SK-N-SH (cell line): ENCODE measurements at regions not wholly inside any gene's neighbourhood (a gene's known extent, or its start where the extent isn't known, plus 50 kb on each side); places are given as distances from the start of the nearest gene placed in this dataset.

ENCODE experiments used
- CTCF ChIA-PET: fragments of 300-600, 350-600 bp; formaldehyde crosslinking; extraction: SDS; loops from one replicate; lab custom pipeline; 2021; lab: Yijun Ruan, JAX
- POLR2A ChIA-PET: fragments of 350-600 bp; sonication (Branson Sonifier 250); formaldehyde crosslinking; extraction: SDS; loops from one replicate; lab custom pipeline; 2020; ENCODE audit warnings: antibody characterized with exemption, inconsistent platforms; lab: Yijun Ruan, JAX
- DNase-seq: peaks from one replicate; pipeline ENCODE4 v3.0.0; 2012
- H2AFZ ChIP-seq: fragments of 200-600 bp; sonication (generic); 2 replicates; pipeline ENCODE4 v1.8.1; 2016; ENCODE audit warnings: antibody characterized with exemption, mild to moderate bottlenecking, low read depth
- H3F3A ChIP-seq: fragments of 200-600 bp; sonication (generic); replicated peaks from 2 replicates; pipeline ENCODE3; 2016; ENCODE audit warnings: antibody characterized with exemption, mild to moderate bottlenecking; ENCODE audit not compliant: insufficient read depth
- H3K27ac ChIP-seq, 2 experiments: fragments of 200-500 bp in 1 of 2; fragments of 200-600 bp in 1 of 2; sonication (Bioruptor generic) in 1 of 2; sonication (generic), shearing (Covaris generic) in 1 of 2; 2 replicates each; pipeline versions ENCODE4 v1.5.1 to v1.6.1; 2014 to 2016; ENCODE audit warnings: low read depth in 2 of 2, inconsistent platforms in 1 of 2, low read length in 1 of 2, mild to moderate bottlenecking in 1 of 2, mixed read lengths in 1 of 2
- H3K27me3 ChIP-seq: fragments of 200-600 bp; sonication (generic), shearing (Covaris generic); 2 replicates; pipeline ENCODE4 v1.6.1; 2016; ENCODE audit warnings: mixed run types; ENCODE audit not compliant: insufficient read depth
- H3K36me3 ChIP-seq, 2 experiments: fragments of 200-500 bp in 1 of 2; fragments of 200-600 bp in 1 of 2; sonication (Bioruptor generic) in 1 of 2; sonication (generic) in 1 of 2; replicated peaks in 1 of 2; 2 replicates each; pipeline versions ENCODE3 to v1.5.1; 2014 to 2016; ENCODE audit warnings: low read length in 1 of 2, mild to moderate bottlenecking in 1 of 2; ENCODE audit not compliant: insufficient read depth in 2 of 2, control insufficient read depth in 1 of 2
- H3K4me1 ChIP-seq, 2 experiments: fragments of 200-500 bp in 1 of 2; fragments of 200-600 bp in 1 of 2; sonication (Bioruptor generic) in 1 of 2; sonication (generic), shearing (Covaris generic) in 1 of 2; 2 replicates each; pipeline versions ENCODE4 v1.5.1 to v1.6.1; 2014 to 2016; ENCODE audit warnings: low read depth in 1 of 2, low read length in 1 of 2, mixed run types in 1 of 2; ENCODE audit not compliant: insufficient read depth in 2 of 2, control insufficient read depth in 1 of 2
- H3K4me2 ChIP-seq: fragments of 200-600 bp; sonication (generic), shearing (Covaris generic); 2 replicates; pipeline ENCODE4 v1.6.1; 2017; ENCODE audit warnings: mixed run types
- H3K4me3 ChIP-seq, 2 experiments: fragments of 200-500 bp in 1 of 2; fragments of 200-600 bp in 1 of 2; sonication (Bioruptor generic) in 1 of 2; sonication (generic), shearing (Covaris generic) in 1 of 2; 2 replicates each; pipeline versions ENCODE4 v1.5.1 to v1.8.1; 2014 to 2016; ENCODE audit warnings: low read depth in 2 of 2, inconsistent platforms in 1 of 2, low read length in 1 of 2, mild to moderate bottlenecking in 1 of 2, mixed read lengths in 1 of 2, moderate library complexity in 1 of 2
- H3K79me2 ChIP-seq: fragments of 200-600 bp; sonication (generic); 2 replicates; pipeline ENCODE4 v1.8.1; 2017; ENCODE audit warnings: mild to moderate bottlenecking; ENCODE audit not compliant: insufficient read depth
- H3K9ac ChIP-seq: fragments of 200-600 bp; sonication (generic); 2 replicates; pipeline ENCODE4 v1.6.1; 2017; ENCODE audit warnings: mixed run types
- H3K9me2 ChIP-seq: fragments of 200-600 bp; sonication (generic); 2 replicates; pipeline ENCODE4 v1.6.1; 2017; ENCODE audit warnings: mixed run types
- H3K9me3 ChIP-seq: fragments of 200-600 bp; sonication (generic); 2 replicates; pipeline ENCODE4 v1.6.1; 2017; ENCODE audit warnings: mixed run types, mild to moderate bottlenecking, moderate library complexity
- H4K20me1 ChIP-seq: fragments of 200-600 bp; sonication (generic); 2 replicates; pipeline ENCODE4 v1.6.1; 2017; ENCODE audit warnings: mild to moderate bottlenecking, mixed run types; ENCODE audit not compliant: insufficient read depth
- CHD2 ChIP-seq: fragments of 150-350 bp; IDR thresholded peaks from 2 replicates; pipeline ENCODE4 v1.6.1; 2018; ENCODE audit warnings: low read length; ENCODE audit not compliant: partially characterized antibody
- ELF1 ChIP-seq: IDR thresholded peaks from 2 replicates; pipeline ENCODE4 v1.4.0; 2012
- FOSL2 ChIP-seq: IDR thresholded peaks from 2 replicates; pipeline ENCODE4 v1.4.0; 2012; ENCODE audit warnings: low read depth, mild to moderate bottlenecking, moderate library complexity, borderline replicate concordance
- GABPA ChIP-seq: IDR thresholded peaks from 2 replicates; pipeline ENCODE4 v1.4.0; 2012; ENCODE audit warnings: low read depth, mild to moderate bottlenecking
- GATA2 ChIP-seq: sonication (generic); formaldehyde crosslinking; IDR thresholded peaks from 2 replicates; pipeline ENCODE4 v1.5.0; 2020; ENCODE audit warnings: mild to moderate bottlenecking, missing genetic modification reagents
- JUND ChIP-seq: IDR thresholded peaks from 2 replicates; pipeline ENCODE4 v1.4.0; 2012
- NFIC ChIP-seq: IDR thresholded peaks from 2 replicates; pipeline ENCODE4 v1.4.0; 2012; ENCODE audit warnings: borderline replicate concordance
- NRF1 ChIP-seq: IDR thresholded peaks from 2 replicates; pipeline ENCODE4 v1.6.1; 2012; ENCODE audit warnings: low read depth, mild to moderate bottlenecking, low read length
- POLR2AphosphoS5 ChIP-seq: IDR thresholded peaks from 2 replicates; pipeline ENCODE4 v1.6.1; 2012; ENCODE audit warnings: low read depth, low read length
- RAD21 ChIP-seq: IDR thresholded peaks from 2 replicates; pipeline ENCODE4 v1.6.1; 2012; ENCODE audit warnings: mild to moderate bottlenecking, low read length
- RXRA ChIP-seq: IDR thresholded peaks from 2 replicates; pipeline ENCODE4 v1.4.0; 2012; ENCODE audit warnings: low read depth, mild to moderate bottlenecking, borderline replicate concordance
- SMC3 ChIP-seq: IDR thresholded peaks from 2 replicates; pipeline ENCODE4 v1.6.1; 2012; ENCODE audit warnings: low read depth, low read length, improper control_type of control experiment
- YY1 ChIP-seq: IDR thresholded peaks from 2 replicates; pipeline ENCODE4 v1.4.0; 2012; ENCODE audit warnings: low read depth, mild to moderate bottlenecking
- WGBS: methylation state at CpG from one replicate; pipeline ENCODE4 v1.1.6; 2017; ENCODE audit warnings: low lambda C conversion rate; 5-methylcytosine and 5-hydroxymethylcytosine counted together
- TF ChIP-seq, protein P1 (sequence below): IDR thresholded peaks from 2 replicates; pipeline ENCODE4 v1.4.0; 2012; ENCODE audit warnings: low read depth
- TF ChIP-seq, protein P2 (sequence below): IDR thresholded peaks from 2 replicates; pipeline ENCODE4 v1.4.0; 2012; ENCODE audit warnings: low read depth, borderline replicate concordance
- TF ChIP-seq, protein P3 (sequence below): fragments of 150-350 bp; IDR thresholded peaks from 2 replicates; pipeline ENCODE4 v1.6.1; 2016; ENCODE audit warnings: mild to moderate bottlenecking, low read depth, low read length
- TF ChIP-seq, protein P4 (sequence below): IDR thresholded peaks from 2 replicates; pipeline ENCODE4 v1.6.1; 2012; ENCODE audit warnings: mild to moderate bottlenecking, low read depth, low read length, moderate library complexity
- TF ChIP-seq, protein P5 (sequence below): fragments of 150-350 bp; IDR thresholded peaks from 2 replicates; pipeline ENCODE4 v1.6.1; 2017; ENCODE audit warnings: antibody characterized with exemption, low read length, low read depth, borderline replicate concordance

DNA sequence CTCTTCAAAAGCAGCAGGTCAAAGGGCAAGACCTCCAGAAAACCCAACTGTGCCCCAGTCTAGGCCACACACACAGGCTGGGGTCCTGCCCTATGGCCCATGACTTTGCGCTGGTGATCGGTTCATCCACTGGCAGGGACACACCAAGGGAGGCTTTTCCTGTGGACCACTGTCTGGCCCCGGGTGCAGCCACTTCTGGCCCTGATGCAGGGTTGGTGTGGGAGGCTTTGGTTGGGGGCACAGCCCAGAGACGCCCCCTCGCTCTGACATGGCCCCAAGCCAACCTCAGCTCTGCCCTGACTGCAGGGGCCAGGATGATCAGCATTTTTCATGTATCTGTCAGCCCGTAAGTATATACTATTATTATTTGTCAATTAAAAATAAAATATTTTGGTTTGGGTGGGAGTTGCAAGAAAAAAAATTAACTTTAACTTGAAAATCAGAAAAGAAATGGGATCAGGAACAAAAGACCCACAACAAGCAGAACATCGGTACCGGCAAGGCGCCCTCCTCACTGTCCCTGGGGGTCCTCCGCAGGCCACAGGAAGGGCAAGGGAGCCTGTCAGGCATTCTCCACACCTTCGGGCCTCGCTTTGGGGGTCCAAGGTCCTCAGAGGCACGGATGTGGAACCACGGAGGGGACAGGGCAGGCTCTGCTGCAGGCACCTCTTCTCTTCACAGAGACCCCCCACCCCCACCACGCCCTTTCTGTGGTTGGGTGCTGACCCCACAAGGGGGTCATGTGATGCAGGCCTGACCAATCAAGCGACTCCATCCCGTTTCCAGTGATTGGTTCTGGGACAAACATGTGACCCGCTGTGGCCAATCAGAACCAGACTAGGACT lies 181.5 kb upstream of the SFSWAP start:
- TF ChIP-seq RAD21 (no peak), NFIC (no peak), FOSL2 (no peak), CHD2 (no peak), YY1 (no peak), GATA2 (no peak), POLR2AphosphoS5 (no peak), NRF1 (no peak), GABPA (no peak), JUND (no peak), SMC3 (no peak), RXRA (no peak), ELF1 (no peak)
- TF ChIP-seq, protein P1, sequence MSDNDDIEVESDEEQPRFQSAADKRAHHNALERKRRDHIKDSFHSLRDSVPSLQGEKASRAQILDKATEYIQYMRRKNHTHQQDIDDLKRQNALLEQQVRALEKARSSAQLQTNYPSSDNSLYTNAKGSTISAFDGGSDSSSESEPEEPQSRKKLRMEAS: no peak
- TF ChIP-seq, protein P2, sequence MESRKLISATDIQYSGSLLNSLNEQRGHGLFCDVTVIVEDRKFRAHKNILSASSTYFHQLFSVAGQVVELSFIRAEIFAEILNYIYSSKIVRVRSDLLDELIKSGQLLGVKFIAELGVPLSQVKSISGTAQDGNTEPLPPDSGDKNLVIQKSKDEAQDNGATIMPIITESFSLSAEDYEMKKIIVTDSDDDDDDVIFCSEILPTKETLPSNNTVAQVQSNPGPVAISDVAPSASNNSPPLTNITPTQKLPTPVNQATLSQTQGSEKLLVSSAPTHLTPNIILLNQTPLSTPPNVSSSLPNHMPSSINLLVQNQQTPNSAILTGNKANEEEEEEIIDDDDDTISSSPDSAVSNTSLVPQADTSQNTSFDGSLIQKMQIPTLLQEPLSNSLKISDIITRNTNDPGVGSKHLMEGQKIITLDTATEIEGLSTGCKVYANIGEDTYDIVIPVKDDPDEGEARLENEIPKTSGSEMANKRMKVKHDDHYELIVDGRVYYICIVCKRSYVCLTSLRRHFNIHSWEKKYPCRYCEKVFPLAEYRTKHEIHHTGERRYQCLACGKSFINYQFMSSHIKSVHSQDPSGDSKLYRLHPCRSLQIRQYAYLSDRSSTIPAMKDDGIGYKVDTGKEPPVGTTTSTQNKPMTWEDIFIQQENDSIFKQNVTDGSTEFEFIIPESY: no peak
- TF ChIP-seq, protein P3, sequence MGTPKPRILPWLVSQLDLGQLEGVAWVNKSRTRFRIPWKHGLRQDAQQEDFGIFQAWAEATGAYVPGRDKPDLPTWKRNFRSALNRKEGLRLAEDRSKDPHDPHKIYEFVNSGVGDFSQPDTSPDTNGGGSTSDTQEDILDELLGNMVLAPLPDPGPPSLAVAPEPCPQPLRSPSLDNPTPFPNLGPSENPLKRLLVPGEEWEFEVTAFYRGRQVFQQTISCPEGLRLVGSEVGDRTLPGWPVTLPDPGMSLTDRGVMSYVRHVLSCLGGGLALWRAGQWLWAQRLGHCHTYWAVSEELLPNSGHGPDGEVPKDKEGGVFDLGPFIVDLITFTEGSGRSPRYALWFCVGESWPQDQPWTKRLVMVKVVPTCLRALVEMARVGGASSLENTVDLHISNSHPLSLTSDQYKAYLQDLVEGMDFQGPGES: no peak
- TF ChIP-seq, protein P4, sequence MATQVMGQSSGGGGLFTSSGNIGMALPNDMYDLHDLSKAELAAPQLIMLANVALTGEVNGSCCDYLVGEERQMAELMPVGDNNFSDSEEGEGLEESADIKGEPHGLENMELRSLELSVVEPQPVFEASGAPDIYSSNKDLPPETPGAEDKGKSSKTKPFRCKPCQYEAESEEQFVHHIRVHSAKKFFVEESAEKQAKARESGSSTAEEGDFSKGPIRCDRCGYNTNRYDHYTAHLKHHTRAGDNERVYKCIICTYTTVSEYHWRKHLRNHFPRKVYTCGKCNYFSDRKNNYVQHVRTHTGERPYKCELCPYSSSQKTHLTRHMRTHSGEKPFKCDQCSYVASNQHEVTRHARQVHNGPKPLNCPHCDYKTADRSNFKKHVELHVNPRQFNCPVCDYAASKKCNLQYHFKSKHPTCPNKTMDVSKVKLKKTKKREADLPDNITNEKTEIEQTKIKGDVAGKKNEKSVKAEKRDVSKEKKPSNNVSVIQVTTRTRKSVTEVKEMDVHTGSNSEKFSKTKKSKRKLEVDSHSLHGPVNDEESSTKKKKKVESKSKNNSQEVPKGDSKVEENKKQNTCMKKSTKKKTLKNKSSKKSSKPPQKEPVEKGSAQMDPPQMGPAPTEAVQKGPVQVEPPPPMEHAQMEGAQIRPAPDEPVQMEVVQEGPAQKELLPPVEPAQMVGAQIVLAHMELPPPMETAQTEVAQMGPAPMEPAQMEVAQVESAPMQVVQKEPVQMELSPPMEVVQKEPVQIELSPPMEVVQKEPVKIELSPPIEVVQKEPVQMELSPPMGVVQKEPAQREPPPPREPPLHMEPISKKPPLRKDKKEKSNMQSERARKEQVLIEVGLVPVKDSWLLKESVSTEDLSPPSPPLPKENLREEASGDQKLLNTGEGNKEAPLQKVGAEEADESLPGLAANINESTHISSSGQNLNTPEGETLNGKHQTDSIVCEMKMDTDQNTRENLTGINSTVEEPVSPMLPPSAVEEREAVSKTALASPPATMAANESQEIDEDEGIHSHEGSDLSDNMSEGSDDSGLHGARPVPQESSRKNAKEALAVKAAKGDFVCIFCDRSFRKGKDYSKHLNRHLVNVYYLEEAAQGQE: no peak
- TF ChIP-seq, protein P5, sequence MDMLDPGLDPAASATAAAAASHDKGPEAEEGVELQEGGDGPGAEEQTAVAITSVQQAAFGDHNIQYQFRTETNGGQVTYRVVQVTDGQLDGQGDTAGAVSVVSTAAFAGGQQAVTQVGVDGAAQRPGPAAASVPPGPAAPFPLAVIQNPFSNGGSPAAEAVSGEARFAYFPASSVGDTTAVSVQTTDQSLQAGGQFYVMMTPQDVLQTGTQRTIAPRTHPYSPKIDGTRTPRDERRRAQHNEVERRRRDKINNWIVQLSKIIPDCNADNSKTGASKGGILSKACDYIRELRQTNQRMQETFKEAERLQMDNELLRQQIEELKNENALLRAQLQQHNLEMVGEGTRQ: no peak
- TF ChIP-seq, all 33 proteins: peak for 0
- Histone ChIP-seq H3K79me2 (no peaks in the 10 kb centered on the region), H4K20me1 (no peaks in the 10 kb centered on the region), H3F3A (no peaks in the 10 kb centered on the region), H3K4me3 (no peak overlapping the region), H3K27ac (no peak overlapping the region), H3K27me3 (no peaks in the 10 kb centered on the region), H3K9me3 (no peaks in the 10 kb centered on the region), H3K4me2 (no peak overlapping the region), H3K36me3 (no peaks in the 10 kb centered on the region), H3K4me1 (peaks cover 0 to 1% of the 10 kb centered on the region in 2 experiments; a peak in 1 of 4 replicates), H3K9ac (no peak overlapping the region), H2AFZ (no peak overlapping the region), H3K9me2 (no peaks in the 10 kb centered on the region)
- CTCF ChIA-PET: no interaction called here
- DNase-seq: no peak
- POLR2A ChIA-PET: no interaction called here
- 67% methylated on average over 7 of the region's 18 CpGs for WGBS
